NCI-H524 treated with DMSO at 0.1 percent for 48 hours (cell line): ENCODE measurements at regions not wholly inside any gene's neighbourhood (a gene's known extent, or its start where the extent isn't known, plus 50 kb on each side); places are given as distances from the start of the nearest gene placed in this dataset.
A peak's percentile ranks its signal among the peaks of the same experiment; 100 is the strongest.

Experiments
- DNase-seq: peaks from one replicate; lab custom pipeline; 2025; lab: John Stamatoyannopoulos, UW

DNA sequence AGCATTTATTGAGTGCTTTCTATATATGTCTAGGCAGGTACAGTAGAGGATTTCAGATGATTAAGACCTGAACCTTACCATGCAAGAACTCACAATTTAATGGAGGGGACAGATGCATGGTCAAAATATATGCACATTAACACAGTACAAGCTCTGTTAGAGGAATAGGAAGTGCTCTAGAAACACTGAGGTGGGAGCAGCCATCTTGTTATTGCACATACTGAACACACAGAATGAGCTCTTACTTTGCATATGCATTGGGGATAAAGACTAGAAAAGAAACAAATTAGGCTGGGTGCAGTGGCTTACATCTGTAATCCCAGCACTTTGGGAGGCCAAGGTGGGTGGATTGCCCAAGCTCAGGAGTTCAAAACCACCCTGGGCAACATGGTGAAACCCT lies 438.3 kb downstream of the UTRN start:
- DNase-seq: no peak

DNA sequence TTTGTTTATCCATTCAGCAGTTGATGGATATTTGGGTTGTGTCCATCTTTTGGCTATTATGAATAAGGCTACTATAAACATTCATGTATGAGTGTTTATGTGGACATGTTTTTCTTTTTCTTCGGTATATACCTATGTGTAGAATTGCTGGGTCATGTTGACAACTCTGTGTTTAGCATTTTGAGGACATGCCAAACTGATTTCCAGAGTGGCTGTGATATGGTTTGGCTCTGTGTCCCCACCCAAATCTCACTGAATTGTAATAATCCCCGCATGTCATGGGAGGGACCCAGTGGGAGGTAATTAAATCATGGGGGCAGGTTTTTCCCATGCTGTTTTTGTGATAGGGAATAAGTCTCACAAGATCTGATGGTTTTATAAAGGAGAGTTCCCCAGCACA lies 439.7 kb downstream of the UTRN start:
- DNase-seq: no peak

DNA sequence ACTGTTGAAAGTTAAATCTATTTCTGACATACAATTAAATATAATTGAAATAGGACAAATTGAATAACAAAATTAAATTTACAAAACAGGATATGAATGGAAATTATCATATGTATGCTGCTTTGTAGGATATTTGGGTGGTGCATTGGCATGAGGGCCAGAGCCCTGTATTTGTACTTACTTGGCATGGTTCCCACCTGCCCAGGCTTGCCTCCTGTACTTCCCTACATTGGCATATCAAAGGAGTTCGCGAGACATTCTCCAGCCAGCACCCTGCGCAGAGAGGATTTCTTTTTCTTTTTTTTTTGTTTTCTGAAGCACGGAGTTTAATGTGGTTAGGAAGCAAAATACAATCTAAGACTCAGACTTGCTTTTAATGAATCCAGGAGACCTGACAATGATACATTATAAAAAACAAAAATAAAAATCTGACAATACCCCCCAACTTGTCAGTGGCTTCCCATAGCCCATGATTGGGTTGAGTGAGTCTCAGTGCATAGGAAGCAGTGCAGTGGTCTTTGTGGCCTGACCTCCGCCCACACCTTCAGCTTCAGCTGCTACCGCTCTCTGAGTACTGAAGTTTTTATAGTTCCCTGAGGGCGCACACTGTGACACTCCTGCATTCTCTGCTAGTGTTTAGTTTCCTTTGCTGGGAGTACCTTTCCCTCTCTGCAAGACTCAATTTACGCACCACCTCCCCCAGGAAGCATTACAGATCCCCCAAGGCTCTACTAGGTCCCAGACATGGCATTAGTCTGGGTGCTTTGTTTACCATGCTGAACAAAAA lies 440.8 kb downstream of the UTRN start:
- DNase-seq: no peak

DNA sequence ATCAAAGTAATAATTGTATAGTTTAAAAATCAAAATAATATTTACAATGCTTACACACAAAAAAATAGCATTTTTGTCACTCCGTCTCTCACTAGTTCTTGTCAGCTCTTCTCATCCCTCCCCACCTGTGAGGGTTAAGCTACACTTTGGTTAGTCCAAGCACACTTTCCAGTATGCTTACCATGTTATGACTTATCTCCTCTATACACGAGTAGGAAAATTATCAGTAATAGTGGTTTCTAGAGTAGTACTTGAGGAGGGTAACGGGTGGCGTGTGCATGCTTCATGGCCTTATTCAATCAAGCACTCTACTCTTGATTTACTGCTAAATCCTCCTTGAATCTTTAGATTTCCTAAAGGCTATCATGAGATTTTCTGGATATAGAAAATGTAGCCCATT lies 443.7 kb downstream of the UTRN start:
- DNase-seq: no peak

DNA sequence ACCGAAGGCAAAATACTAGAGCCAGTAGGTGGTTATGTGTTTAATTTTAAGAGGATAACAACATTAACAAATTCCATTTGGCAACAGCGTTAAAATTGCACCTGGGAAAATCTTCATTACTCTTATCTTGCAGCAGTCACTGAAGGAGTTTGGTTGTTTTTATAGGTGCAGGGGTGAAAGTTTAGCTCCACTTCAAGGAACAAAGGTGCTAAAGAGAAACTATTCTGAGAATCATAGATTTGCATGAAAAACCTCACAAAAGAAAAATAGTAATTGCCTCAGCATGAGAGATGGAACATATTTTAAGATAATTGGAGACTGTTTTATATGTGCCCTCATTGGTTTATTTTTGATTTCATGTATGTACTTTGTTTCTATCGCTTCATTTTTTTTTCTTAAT lies 444.4 kb downstream of the UTRN start:
- no peak for DNase-seq

DNA sequence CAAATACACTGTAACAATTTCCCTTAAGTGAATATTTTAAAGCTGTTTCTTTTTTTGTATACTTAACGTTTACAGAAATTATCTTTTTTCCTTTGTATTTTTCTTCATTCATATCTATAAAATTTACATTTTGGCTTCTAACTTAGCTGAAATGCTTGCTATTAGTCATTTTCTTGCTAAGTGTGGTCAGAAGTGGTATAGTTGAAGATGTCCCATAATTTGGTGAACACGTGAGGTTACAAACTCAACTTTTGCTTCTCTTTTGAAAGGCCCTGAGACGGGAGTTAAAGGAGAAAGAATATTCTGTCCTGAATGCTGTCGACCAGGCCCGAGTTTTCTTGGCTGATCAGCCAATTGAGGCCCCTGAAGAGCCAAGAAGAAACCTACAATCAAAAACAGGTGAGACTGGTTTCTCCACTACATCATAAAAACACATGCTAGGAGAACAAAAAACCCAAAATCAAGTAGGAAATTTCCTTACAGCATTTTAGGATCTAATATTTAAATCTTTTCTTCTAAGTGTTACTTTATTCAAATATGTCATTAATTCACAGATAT lies 445.0 kb downstream of the UTRN start:
- DNase-seq: no peak

DNA sequence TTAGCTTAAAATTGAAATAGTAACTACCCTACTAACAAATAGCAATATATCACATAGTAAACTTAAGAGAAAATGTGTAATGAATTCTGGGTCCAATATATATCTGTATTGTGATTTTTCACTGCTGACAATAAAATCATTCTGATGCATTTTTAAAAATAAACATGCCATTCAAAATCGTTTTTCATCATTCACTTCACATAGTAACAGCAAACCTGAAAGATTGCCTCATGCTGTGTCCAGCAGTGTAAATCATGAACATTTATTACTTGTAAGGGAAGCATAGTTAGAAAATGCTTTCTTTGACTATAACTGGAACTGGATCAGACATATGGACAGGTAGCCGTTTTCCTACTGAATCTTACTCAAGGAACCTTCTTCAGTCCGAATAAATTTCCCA lies 446.1 kb downstream of the UTRN start:
- no peak for DNase-seq

DNA sequence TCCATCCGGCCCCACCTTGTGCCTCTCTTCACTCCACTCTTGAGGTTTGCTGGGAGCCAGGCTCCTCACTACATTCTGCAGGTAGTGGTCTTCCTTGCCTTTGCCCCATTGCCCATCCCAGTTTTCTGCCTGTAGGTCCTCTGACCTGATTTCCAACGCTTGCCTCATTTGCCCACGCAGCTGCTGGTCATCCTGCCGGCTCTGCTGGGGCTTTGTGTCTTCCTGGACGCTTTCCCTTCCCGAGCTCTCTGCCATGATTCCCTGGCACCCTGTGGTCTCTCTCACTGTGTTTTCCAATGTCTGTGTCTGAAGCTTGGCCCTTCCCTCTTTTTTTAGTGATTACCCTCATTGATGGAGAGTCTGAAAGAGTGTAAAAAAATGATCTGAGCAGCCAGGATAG lies 451.6 kb downstream of the UTRN start:
- no peak for DNase-seq

DNA sequence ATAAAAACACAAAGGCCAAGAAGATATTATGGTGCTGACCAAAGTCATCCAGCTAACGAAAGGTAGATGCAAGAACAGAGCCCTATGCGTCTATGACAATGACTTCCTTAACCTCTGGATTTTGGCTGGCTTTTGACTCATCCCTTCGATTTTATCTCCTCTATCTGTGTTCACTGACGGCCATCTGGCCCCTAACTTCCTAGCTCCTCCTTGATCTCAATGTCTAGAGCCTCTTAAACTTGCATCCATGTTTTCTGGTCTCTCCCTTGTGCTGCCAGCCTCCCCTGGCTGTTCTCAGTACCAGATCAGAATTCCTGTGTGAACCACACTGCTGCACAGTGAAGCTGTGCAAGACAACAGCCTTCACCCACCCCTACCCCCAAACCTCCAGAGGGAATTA lies 452.9 kb downstream of the UTRN start:
- DNase-seq: peak; percentile 63

DNA sequence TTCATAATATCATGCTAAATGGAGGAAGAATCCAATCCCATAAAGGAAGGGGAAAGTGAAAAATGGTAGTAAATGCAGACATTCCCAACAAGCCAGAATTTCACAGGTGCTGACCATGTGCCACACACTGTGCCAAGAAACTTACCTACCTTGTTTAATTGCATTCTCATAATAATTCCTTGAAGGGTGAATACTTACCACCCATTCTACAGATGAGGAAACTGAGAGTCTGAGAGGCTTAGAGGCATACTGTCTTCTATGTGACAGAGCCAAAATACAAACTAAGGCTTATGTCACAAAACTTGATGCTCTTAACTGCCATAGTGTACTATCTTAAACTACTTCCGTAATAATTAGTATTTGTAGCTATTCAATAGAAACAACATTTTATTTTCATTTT lies 454.7 kb downstream of the UTRN start:
- no peak for DNase-seq

DNA sequence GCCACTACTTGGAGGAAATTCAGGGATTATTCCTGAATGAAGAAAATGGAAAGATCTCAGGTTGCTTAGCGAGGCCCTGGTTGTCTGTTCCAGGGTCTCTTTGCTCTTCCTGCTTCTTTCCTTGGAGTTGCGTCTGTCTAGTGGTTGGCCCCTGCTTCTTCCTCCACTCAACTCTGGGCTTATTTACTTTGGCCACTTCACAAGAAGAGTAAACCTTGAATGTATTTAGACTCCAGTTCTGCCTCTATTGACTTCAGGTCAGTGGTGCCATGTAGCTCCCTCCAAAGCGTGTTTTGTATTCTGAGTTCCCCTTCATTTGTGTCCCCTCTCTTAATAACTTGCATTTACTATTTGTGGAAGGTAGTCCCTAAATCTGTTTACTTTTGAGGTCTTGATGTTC lies 456.5 kb downstream of the UTRN start:
- no peak for DNase-seq

DNA sequence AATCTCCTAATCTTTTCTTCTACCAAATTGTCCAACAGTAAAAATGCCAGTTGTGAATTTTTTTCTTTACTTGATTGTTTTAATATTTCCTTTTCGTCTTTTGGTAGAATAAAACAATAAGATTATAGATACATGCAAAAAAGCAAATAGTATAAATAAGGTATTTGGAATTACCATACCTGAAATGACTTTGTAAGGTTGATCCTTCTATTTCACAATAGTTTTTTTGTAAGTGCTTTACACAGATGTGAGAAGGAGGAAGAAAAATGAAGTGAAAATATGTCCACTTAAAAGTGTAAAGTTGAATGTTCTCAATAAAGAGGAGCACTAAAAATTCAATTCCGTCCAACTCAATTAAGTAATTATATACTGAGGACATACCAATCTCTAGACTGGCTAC lies 457.6 kb downstream of the UTRN start:
- DNase-seq: no peak

DNA sequence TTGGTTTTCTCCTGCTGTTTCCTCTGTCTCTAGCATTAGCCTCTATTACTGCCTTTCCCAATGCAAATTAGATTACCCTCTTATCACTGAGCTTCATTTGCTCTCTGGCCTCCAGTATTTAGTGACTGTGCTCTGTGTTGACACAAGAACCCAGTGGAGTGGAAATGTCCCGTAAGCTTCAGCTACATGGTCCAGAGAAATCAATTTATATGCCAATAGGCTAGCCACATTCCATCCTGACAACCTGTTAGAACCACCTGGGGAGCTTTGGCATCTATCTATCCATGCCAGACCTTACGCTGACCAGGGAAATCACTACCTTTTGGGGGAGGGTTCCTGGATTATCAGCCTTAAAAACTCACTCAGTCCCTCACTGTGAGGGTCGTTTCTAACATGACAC lies 459.6 kb downstream of the UTRN start:
- DNase-seq: peak; percentile 40

DNA sequence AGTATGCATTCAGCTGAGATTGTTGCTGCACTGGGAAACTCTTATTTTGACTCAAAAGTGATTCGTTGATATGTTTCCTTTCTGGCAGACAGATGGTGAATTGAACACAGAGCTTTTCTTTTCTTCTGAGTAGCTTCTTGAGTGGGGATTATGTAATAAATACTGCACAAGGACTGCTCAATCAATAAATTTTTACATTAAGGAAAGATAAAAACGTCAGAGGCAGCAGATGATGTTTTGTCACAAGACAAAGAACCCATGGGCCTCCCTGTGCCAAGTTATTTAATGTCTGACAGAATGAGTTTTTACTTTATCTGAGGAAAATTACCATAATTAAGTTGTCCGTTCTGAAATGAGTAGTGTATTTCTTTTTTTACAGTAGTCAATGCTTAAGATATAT lies 460.3 kb downstream of the UTRN start:
- DNase-seq: peak; percentile 99

DNA sequence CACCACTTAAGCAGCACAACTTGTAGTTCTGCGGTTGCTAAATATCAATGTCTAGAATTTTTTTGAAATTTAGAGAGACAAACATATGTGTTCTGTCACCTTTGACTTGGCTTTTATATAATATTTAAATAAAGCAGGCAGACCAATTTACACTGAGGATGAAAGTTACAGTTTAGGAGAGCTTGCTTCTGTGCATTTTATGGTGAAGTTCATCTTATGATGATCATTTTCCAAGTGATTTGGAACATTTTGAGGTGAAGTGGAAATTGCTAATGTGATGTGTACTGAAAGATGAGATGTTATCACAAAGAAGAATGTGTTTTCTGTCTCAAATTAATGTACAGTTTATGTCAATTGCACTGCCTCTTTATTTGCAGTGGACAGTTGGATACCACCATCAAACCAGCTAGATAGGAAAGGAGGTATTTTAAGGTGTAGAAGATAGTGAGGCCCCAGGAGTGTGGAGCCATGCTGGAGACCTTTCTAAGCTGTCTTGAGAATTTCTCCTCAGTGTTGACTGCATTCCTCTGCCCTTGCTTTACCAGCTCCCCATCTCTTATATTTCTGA lies 461.9 kb downstream of the UTRN start:
- DNase-seq: no peak

DNA sequence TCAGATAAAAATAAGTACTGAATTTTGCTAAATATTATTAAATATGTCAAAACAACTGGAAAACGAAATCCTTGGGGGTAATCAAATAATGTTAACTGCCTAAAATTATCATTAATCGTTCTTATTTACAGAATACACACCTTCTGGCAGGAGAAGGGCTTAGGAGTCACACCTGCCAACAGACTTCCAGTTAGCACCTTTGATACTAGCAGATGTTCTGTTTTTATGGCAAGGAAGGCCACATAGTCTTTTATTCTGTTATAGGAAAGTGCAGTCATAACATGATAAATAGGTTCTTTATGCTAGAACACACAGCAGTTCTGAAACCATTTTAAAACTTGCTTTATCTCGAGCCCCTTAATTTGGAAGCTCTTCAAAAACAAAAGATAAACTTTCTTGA lies 464.1 kb downstream of the UTRN start:
- DNase-seq: no peak

DNA sequence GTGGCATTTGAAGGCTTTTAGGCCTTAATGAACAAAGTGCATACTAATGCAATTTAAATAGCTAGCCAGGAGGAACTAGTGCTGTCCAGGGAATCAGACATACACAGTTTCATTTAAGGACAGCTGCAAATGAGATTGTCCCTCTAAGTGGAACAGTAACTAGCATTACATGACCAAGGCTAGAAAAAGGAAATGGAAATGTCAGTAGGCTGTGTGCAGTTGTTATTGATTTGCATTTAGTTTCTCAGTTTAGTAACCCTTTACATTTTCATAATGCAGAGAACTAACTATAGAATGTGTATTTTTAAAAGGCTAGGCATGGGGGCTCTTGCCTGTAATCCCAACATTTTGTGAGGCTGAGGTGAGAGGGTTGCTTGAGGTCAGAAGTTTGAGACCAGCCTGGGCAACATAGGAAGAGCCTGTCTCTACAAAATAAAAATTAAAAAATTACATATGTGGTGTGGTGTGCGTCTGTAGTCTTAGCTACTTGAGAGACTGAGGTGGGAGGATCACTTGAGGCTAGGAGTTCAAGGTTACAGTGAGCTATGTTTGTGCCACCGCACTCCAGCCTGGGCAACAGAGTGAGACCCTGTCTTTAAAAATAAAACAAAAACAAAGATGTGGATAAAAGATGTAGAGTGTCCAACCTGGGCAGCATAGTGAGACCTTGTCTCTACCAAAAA lies 468.0 kb downstream of the UTRN start:
- DNase-seq: no peak

DNA sequence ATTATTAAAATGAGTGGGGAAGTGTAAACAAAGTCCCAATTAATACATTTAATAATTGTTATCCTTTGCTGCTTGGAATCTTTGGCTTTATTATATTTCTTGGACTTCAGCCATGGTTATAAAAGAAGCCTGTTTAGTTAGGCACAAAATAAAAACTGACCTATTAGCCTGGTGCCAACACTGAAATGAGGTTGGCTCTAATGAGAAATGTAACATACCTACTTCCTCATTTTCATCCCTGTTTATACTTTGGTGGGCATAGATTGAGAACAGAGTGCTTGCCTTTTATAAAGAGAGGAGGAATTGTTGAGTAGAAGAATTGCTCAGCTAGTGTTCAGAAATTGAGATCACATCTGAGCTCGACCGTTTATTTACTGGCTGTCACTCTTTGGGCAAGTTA lies 471.3 kb downstream of the UTRN start:
- DNase-seq: no peak

DNA sequence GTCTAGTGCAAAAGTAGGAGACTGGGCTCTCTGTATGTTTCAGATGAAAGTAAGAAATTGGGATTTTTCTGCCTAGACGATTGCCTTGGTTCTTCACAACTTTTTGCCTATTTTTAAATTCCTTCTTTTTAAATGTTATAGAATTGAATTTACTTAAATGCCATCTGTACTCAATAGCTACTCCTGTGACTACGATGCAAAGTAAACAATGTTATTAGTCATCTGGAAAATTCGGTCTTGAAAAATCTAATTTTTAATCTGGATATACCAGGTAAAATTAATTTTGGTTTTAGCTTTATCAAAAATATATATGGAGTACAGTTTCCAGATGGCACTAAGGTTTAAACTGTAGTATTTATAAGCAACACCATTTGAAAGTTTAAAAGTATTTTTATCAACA lies 472.2 kb downstream of the UTRN start:
- DNase-seq: no peak

DNA sequence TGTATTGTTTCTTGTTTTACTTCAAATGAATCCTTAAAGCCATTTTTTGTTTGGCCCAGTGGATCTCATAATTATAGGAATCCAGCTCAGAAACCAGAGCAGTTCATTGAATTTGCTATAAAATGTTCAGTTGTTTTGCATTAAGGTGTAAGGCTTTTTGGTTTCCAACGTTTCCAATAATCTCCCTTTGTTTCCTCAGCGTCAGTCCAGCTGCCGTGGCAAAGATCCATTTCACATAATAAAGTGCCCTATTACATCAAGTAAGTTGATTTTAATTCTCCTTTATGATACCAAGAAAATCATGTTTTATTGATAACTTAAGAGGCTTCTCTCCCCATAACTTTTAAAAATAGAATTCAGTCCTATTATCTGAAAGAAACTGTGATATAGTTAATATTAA lies 472.6 kb downstream of the UTRN start:
- DNase-seq: no peak

DNA sequence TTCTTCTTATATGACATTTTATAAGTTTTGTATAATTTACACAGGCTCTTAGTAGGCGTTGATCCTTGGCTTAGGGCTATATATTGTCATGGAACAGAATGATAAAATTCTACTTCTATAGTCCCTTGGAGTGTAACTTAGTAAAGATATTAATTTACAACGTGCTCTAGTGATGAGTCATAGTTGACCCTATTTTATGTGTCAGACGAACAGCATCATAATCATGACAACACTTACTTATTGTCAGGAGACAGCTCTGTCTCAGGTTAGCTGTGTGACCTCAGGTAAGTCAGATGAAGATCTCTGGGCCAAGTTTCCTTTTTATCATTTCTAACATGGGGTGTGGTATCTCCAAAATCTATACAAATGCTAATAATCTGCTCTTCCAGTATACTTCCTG lies 473.5 kb downstream of the UTRN start:
- no peak for DNase-seq

DNA sequence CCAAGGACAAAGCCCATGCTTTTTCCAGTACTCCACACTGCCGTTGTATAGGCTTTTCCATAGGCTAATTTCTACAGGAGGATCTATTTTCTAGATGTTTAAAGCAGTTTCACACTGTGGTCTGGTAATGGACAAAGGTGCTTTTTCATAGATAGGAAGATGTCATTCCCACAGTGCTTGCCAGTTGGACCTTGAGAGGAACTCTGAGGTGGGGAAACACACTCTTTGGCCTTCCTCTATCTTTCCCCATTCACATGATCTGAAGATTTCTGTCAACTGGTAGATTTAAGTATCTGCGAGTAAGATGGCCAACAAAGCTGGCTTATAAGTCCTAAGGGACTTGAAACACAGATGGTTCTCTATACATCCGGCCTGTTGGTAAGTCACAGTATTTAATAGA lies 477.3 kb downstream of the UTRN start:
- DNase-seq: peak; percentile 27

DNA sequence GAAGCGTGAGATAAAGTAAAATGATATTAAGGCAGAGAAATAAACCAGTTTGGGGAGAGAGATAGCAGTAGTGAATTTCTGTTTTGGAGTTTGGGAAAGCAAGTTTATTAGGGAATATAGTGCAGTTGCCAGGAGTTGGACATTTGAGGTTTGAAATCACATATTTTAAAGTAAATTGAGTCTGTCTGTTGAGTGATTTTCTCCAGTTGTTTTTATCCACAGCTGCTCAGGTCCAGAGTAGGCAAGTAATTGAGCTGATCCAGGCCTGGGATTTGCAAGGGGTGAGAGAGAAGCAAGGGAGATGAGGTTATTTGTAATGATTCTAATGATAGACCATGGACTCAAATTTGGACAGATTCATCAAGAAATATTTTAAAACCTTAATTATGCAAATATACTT lies 481.9 kb downstream of the UTRN start:
- DNase-seq: no peak
